Immature natural killer cell (primary cell): ENCODE measurements at regions not wholly inside any gene's neighbourhood (a gene's known extent, or its start where the extent isn't known, plus 50 kb on each side); places are given as distances from the start of the nearest gene placed in this dataset.

Source experiments
- DNase-seq, 3 donors: peaks; one replicate each; pipeline ENCODE4 v3.0.0; 2022; ENCODE audit warnings: mixed read lengths in 1 of 3
- H3K27ac Mint-ChIP-seq, 6 donors: one replicate each; pipeline ENCODE4 v1.8.0; 2020; ENCODE audit warnings: mixed read lengths in 6 of 6, mild to moderate bottlenecking in 5 of 6, inconsistent platforms in 4 of 6, moderate library complexity in 3 of 6
- H3K27me3 Mint-ChIP-seq, 3 donors: one replicate each; pipeline ENCODE4 v1.8.0; 2020 to 2021; ENCODE audit warnings: low read depth in 3 of 3, mild to moderate bottlenecking in 3 of 3, mixed read lengths in 3 of 3, moderate library complexity in 3 of 3, inconsistent platforms in 1 of 3
- H3K36me3 Mint-ChIP-seq, 3 donors: one replicate each; pipeline ENCODE4 v1.8.0; 2020; ENCODE audit warnings: mixed read lengths in 3 of 3, inconsistent platforms in 2 of 3, mild to moderate bottlenecking in 2 of 3
- H3K4me1 Mint-ChIP-seq, 2 donors: one replicate each; pipeline ENCODE4 v1.8.0; 2020; ENCODE audit warnings: inconsistent platforms in 2 of 2, mild to moderate bottlenecking in 2 of 2, mixed read lengths in 2 of 2, moderate library complexity in 1 of 2
- H3K4me3 Mint-ChIP-seq, 5 donors: one replicate each; pipeline ENCODE4 v1.8.0; 2020; ENCODE audit warnings: mild to moderate bottlenecking in 5 of 5, mixed read lengths in 5 of 5, inconsistent platforms in 3 of 5, moderate library complexity in 3 of 5
- H3K9me3 Mint-ChIP-seq, 6 donors: one replicate each; pipeline ENCODE4 v1.8.0; 2020; ENCODE audit warnings: mild to moderate bottlenecking in 6 of 6, mixed read lengths in 6 of 6, inconsistent platforms in 4 of 6, moderate library complexity in 3 of 6

GRCh38 chr11:110779108-110779507 is 66.9 kb upstream of the ARHGAP20 start:
- Mint-ChIP-seq H3K4me1 (no peaks in the 10 kb centered on the region), H3K27me3 (no peaks in the 10 kb centered on the region), H3K9me3 (peaks cover 0 to 4% (median 0%) of the 10 kb centered on the region in 6 donors), H3K4me3 (no peak overlapping the region), H3K36me3 (no peaks in the 10 kb centered on the region), H3K27ac (no peak overlapping the region)
- no peak for DNase-seq

GRCh38 chr11:110778343-110778742 is 66.1 kb upstream of the ARHGAP20 start:
- H3K4me1 Mint-ChIP-seq, result no peaks in the 10 kb centered on the region
- no peak overlapping the region for H3K4me3 Mint-ChIP-seq
- no peaks in the 10 kb centered on the region for H3K27me3 Mint-ChIP-seq
- peaks cover 0 to 4% (median 0%) of the 10 kb centered on the region in 6 donors for H3K9me3 Mint-ChIP-seq
- no peak overlapping the region for H3K27ac Mint-ChIP-seq
- no peak for DNase-seq
- no peaks in the 10 kb centered on the region for H3K36me3 Mint-ChIP-seq

- Mint-ChIP-seq H3K36me3 (no peaks in the 10 kb centered on the region), H3K4me3 (no peak overlapping the region), H3K27me3 (peaks cover 0 to 2% (median 0%) of the 10 kb centered on the region in 3 donors), H3K4me1 (no peaks in the 10 kb centered on the region), H3K9me3 (peaks cover 0 to 4% (median 0%) of the 10 kb centered on the region in 6 donors), H3K27ac (no peak overlapping the region)
- DNase-seq, result no peak
Measured at GRCh38 chr11:110777775-110778174, 65.5 kb upstream of the ARHGAP20 start.

GRCh38 chr11:110776081-110776480 is 63.8 kb upstream of the ARHGAP20 start:
- H3K36me3 Mint-ChIP-seq, result no peaks in the 10 kb centered on the region
- no peaks in the 10 kb centered on the region for H3K4me1 Mint-ChIP-seq
- H3K27ac Mint-ChIP-seq, result no peak overlapping the region
- peaks cover 0 to 4% (median 0%) of the 10 kb centered on the region in 6 donors for H3K9me3 Mint-ChIP-seq
- H3K4me3 Mint-ChIP-seq, result no peak overlapping the region
- DNase-seq, result no peak
- H3K27me3 Mint-ChIP-seq, result peaks cover 0 to 2% (median 0%) of the 10 kb centered on the region in 3 donors

GRCh38 chr11:110774138-110775014 is 62.1 kb upstream of the ARHGAP20 start:
- Mint-ChIP-seq H3K4me3 (no peak overlapping the region), H3K27me3 (peaks cover 0 to 2% (median 0%) of the 10 kb centered on the region in 3 donors)
- DNase-seq, result no peak

GRCh38 chr11:110773442-110773841 is 61.2 kb upstream of the ARHGAP20 start:
- Mint-ChIP-seq H3K9me3 (peaks cover 0 to 1% (median 0%) of the 10 kb centered on the region in 6 donors), H3K27ac (no peak overlapping the region), H3K36me3 (no peaks in the 10 kb centered on the region), H3K4me1 (no peaks in the 10 kb centered on the region), H3K4me3 (no peak overlapping the region), H3K27me3 (peaks cover 0 to 2% (median 0%) of the 10 kb centered on the region in 3 donors)
- DNase-seq, result no peak

More at GRCh38 chr11:110774138-110775014, 62.1 kb upstream of the ARHGAP20 start:
- H3K36me3 Mint-ChIP-seq, result no peaks in the 10 kb centered on the region
- H3K4me1 Mint-ChIP-seq, result no peaks in the 10 kb centered on the region
- H3K9me3 Mint-ChIP-seq, result peaks cover 0 to 4% (median 0%) of the 10 kb centered on the region in 6 donors
- no peak overlapping the region for H3K27ac Mint-ChIP-seq

- H3K9me3 Mint-ChIP-seq, result peaks cover 0 to 1% (median 0%) of the 10 kb centered on the region in 6 donors
- no peaks in the 10 kb centered on the region for H3K4me1 Mint-ChIP-seq
- DNase-seq, result no peak
- H3K36me3 Mint-ChIP-seq, result no peaks in the 10 kb centered on the region
- peaks cover 0 to 2% (median 0%) of the 10 kb centered on the region in 3 donors for H3K27me3 Mint-ChIP-seq
- H3K4me3 Mint-ChIP-seq, result no peak overlapping the region
- H3K27ac Mint-ChIP-seq, result no peak overlapping the region
Measured at GRCh38 chr11:110772863-110773262, 60.6 kb upstream of the ARHGAP20 start.

- no peak overlapping the region for H3K4me3 Mint-ChIP-seq
- peaks cover 2 to 5% (median 2%) of the 10 kb centered on the region in 3 donors for H3K27me3 Mint-ChIP-seq
- DNase-seq, result no peak
- no peaks in the 10 kb centered on the region for H3K4me1 Mint-ChIP-seq
- H3K36me3 Mint-ChIP-seq, result no peaks in the 10 kb centered on the region
- H3K9me3 Mint-ChIP-seq, result peaks cover 0 to 1% (median 0%) of the 10 kb centered on the region in 6 donors
- H3K27ac Mint-ChIP-seq, result no peak overlapping the region
Measured at GRCh38 chr11:110766316-110766715, 54.1 kb upstream of the ARHGAP20 start.

- Mint-ChIP-seq H3K4me3 (no peak overlapping the region), H3K27ac (no peak overlapping the region), H3K36me3 (no peaks in the 10 kb centered on the region), H3K27me3 (peaks cover 2 to 5% (median 2%) of the 10 kb centered on the region in 3 donors), H3K9me3 (no peaks in the 10 kb centered on the region), H3K4me1 (no peaks in the 10 kb centered on the region)
- DNase-seq, result no peak
Measured at GRCh38 chr11:110764485-110764884, 52.2 kb upstream of the ARHGAP20 start.

- Mint-ChIP-seq H3K9me3 (no peaks in the 10 kb centered on the region), H3K4me3 (no peak overlapping the region), H3K4me1 (no peaks in the 10 kb centered on the region), H3K27ac (no peak overlapping the region), H3K27me3 (peaks cover 2 to 5% (median 2%) of the 10 kb centered on the region in 3 donors), H3K36me3 (no peaks in the 10 kb centered on the region)
- DNase-seq, result no peak
Measured at GRCh38 chr11:110763249-110764011, 51.2 kb upstream of the ARHGAP20 start.

GRCh38 chr11:110762590-110762989 is 50.4 kb upstream of the ARHGAP20 start:
- Mint-ChIP-seq H3K9me3 (no peaks in the 10 kb centered on the region), H3K27me3 (peaks cover 2 to 5% (median 2%) of the 10 kb centered on the region in 3 donors), H3K4me3 (no peak overlapping the region), H3K4me1 (no peaks in the 10 kb centered on the region), H3K36me3 (no peaks in the 10 kb centered on the region), H3K27ac (no peak overlapping the region)
- DNase-seq, result no peak
